ENCODE measurements at regions not wholly inside any gene's neighbourhood (a gene's known extent, or its start where the extent isn't known, plus 50 kb on each side); places are given as distances from the start of the nearest gene placed in this dataset.

DNA sequence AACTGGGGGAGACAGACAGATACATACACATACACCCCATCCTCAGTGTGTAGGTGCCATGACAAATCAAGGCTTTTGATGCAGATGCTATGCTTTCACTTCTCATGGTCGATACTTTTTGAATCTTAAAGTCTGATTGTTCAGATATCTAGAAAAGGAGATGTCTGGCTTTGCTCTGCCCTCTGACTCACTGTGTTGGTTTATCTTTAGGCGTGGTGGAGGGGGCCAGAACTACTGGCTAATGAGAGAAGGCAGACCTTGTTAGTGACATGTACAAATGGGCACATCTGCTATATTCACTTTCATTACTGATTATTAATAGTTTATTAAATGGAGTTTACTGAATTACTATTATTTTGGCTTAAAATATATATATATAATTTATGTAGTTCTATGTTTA, 444.3 kb upstream of the RGS6 start:
- no peak overlapping the region for H3K4me2 ChIP-seq (ENCODE audit: insufficient read depth, low read length)
- H3K9me1 ChIP-seq (ENCODE audit: control insufficient read depth, insufficient read depth, low read length) = no peaks in the 10 kb centered on the region
- H3K27ac ChIP-seq (ENCODE audit: extremely low read depth, low read depth, low read length) = no peak overlapping the region
- no peaks in the 10 kb centered on the region for H3K79me2 ChIP-seq (ENCODE audit: control insufficient read depth, insufficient read depth, low read length)
- no TSS peak for BruUV-seq (replicated peaks)
- no peak overlapping the region for H2AFZ ChIP-seq (ENCODE audit: low read depth, low read length)
- no peaks in the 10 kb centered on the region for H3K9me3 ChIP-seq (replicated peaks; ENCODE audit: control insufficient read depth, insufficient read depth, low read depth, low read length)
- H3K27me3 ChIP-seq (ENCODE audit: control insufficient read depth in 2 of 2, insufficient read depth in 2 of 2, low read length in 2 of 2) = no peaks in the 10 kb centered on the region
- ATAC-seq (no peak), FAIRE-seq (no peak), DNase-seq (ENCODE audit: extremely low read depth in 1 of 4, low spot score in 3 of 4) (no peak)
- peaks cover 0 to 6% of the 10 kb centered on the region in 2 experiments; a peak in 3 of 5 replicates for H3K4me1 ChIP-seq (replicated peaks in 1 of 2; ENCODE audit: control insufficient read depth in 2 of 2, insufficient read depth in 2 of 2, low read length in 2 of 2)
- intact Hi-C loops (cut with micrococcal nuclease) = loop anchor here (10.0 kb wide), 1 partner anchor 163 kb away; the partner anchor contains the start of gene SIPA1L1
- ChIA-PET CTCF (ENCODE audit: low intra/inter-chr PET ratio) (interaction anchor here (0.6 kb wide), 1 partner anchor 381 kb away, joined by 4 read pairs; no protein-coding TSS in a partner anchor), POLR2A (no interaction called here)
- H3K36me3 ChIP-seq (ENCODE audit: control insufficient read depth, insufficient read depth, low read length) = no peaks in the 10 kb centered on the region
- H4K20me1 ChIP-seq (replicated peaks; ENCODE audit: control insufficient read depth, insufficient read depth, low read length) = no peaks in the 10 kb centered on the region
- in situ Hi-C loops (cut with MboI) = no loop called here
- H3K9ac ChIP-seq (ENCODE audit: insufficient read depth in 1 of 2, low read depth in 2 of 2, low read length in 2 of 2) = no peak overlapping the region
- TF ChIP-seq IRF2 (CRISPR knock-in tag; IDR thresholded peaks at IDR 0.05) (no peak), FOSL1 (tag; conservative IDR thresholded peaks at IDR 0.05) (peak; percentile 54; the same call in 1 of the 2 replicates), ADNP (tag; IDR thresholded peaks at IDR 0.05) (0 out of 2 replicates have a peak, but pooled peaks have one; percentile 20), JUND (IDR thresholded peaks at IDR 0.05; ENCODE audit: borderline replicate concordance, low read depth, low read length) (0 out of 2 replicates have a peak, but pooled peaks have one; percentile 13), JUND (tag; IDR thresholded peaks at IDR 0.05; ENCODE audit: borderline replicate concordance, low read depth, low read length) (no peak; the same call in 2 of the 3 replicates)
- TF ChIP-seq, protein P1, sequence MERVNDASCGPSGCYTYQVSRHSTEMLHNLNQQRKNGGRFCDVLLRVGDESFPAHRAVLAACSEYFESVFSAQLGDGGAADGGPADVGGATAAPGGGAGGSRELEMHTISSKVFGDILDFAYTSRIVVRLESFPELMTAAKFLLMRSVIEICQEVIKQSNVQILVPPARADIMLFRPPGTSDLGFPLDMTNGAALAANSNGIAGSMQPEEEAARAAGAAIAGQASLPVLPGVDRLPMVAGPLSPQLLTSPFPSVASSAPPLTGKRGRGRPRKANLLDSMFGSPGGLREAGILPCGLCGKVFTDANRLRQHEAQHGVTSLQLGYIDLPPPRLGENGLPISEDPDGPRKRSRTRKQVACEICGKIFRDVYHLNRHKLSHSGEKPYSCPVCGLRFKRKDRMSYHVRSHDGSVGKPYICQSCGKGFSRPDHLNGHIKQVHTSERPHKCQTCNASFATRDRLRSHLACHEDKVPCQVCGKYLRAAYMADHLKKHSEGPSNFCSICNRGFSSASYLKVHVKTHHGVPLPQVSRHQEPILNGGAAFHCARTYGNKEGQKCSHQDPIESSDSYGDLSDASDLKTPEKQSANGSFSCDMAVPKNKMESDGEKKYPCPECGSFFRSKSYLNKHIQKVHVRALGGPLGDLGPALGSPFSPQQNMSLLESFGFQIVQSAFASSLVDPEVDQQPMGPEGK (CRISPR knock-in tag; IDR thresholded peaks at IDR 0.05; ENCODE audit: borderline replicate concordance) = no peak
- WGBS (ENCODE audit: insufficient coverage, low coverage, missing lambda C conversion rate) = 6% methylated on average over 2 of the region's 2 CpGs
- H3K4me3 ChIP-seq = no peak overlapping the region

All from K562 (cell line).